ENCODE measurements at regions not wholly inside any gene's neighbourhood (a gene's known extent, or its start where the extent isn't known, plus 50 kb on each side); places are given as distances from the start of the nearest gene placed in this dataset.

- TF ChIP-seq CTCF (IDR thresholded peaks at IDR 0.05) (no peak), POLR2A (IDR thresholded peaks at IDR 0.05) (no peak)
These were observed 161.8 kb downstream of the SKIDA1 start for GRCh38 chr10:21363731-21364104.
